Astrocyte (in vitro differentiated cells and primary cell): ENCODE measurements at regions not wholly inside any gene's neighbourhood (a gene's known extent, or its start where the extent isn't known, plus 50 kb on each side); places are given as distances from the start of the nearest gene placed in this dataset.

ENCODE experiments used
- CTCF ChIP-seq: IDR thresholded peaks from 2 replicates; pipeline ENCODE4 v1.5.1; 2011; ENCODE audit warnings: low read depth, mild to moderate bottlenecking, inconsistent platforms, low read length, moderate library complexity; ENCODE audit not compliant: insufficient read depth
- EZH2 ChIP-seq: IDR thresholded peaks from 2 replicates; pipeline ENCODE4 v1.6.1; 2012; ENCODE audit warnings: mild to moderate bottlenecking, low read length, inconsistent platforms; ENCODE audit not compliant: insufficient read depth

DNA sequence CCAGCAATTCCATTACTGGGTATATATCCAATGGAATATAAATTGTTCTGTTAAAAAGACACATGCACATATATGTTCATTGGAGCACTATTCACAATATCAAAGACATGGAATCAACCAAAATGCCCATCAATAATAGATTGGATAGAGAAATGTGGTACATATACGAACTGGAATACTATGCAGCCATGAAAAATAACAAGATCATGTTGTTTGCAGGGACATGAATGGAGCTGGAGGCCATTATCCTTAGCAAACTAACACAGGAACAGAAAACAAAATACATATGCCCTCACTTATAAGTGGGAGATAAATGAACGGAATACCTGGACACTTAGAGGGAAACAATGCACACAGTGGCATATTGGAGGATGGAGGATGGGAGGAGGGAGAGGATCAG is 355.8 kb downstream of the CCDC85A start:
- TF ChIP-seq CTCF (no peak), EZH2 (no peak)
